GM12891 (cell line): ENCODE measurements at regions not wholly inside any gene's neighbourhood (a gene's known extent, or its start where the extent isn't known, plus 50 kb on each side); places are given as distances from the start of the nearest gene placed in this dataset.
"Not testable (repeated sequence)": the region's sequence is repeated elsewhere in the genome, so short reads cannot be mapped to it uniquely, and the experiment has no call there.

Source experiments
- DNase-seq: peaks from one replicate; pipeline ENCODE4 v3.0.0; 2011; ENCODE audit warnings: low spot score; ENCODE audit not compliant: insufficient read length
- FAIRE-seq: peaks from 2 replicates; lab custom pipeline; 2011; peaks lifted over from hg19 to GRCh38; lab: Jason Lieb, UNC
- PAX5 ChIP-seq: IDR thresholded peaks from 2 replicates; pipeline ENCODE4 v1.6.1; 2011; ENCODE audit warnings: low read length, moderate library complexity, mild to moderate bottlenecking; ENCODE audit not compliant: insufficient read depth, severe bottlenecking
- POLR2A ChIP-seq: IDR thresholded peaks from 2 replicates; pipeline ENCODE4 v1.6.1; 2011; ENCODE audit warnings: low read depth, low read length, control low read depth
- POLR2AphosphoS5 ChIP-seq: IDR thresholded peaks from 2 replicates; pipeline ENCODE4 v1.6.1; 2011; ENCODE audit warnings: low read depth, low read length, control low read depth
- POU2F2 ChIP-seq: IDR thresholded peaks from 2 replicates; pipeline ENCODE4 v1.6.1; 2011; ENCODE audit warnings: low read depth, mild to moderate bottlenecking, control low read depth, low read length, moderate library complexity
- SPI1 ChIP-seq: IDR thresholded peaks from 2 replicates; pipeline ENCODE4 v1.6.1; 2011; ENCODE audit warnings: low read depth, low read length, control low read depth
- TAF1 ChIP-seq: IDR thresholded peaks from 2 replicates; pipeline ENCODE4 v1.6.1; 2011; ENCODE audit warnings: low read depth, low read length, control low read depth

DNA sequence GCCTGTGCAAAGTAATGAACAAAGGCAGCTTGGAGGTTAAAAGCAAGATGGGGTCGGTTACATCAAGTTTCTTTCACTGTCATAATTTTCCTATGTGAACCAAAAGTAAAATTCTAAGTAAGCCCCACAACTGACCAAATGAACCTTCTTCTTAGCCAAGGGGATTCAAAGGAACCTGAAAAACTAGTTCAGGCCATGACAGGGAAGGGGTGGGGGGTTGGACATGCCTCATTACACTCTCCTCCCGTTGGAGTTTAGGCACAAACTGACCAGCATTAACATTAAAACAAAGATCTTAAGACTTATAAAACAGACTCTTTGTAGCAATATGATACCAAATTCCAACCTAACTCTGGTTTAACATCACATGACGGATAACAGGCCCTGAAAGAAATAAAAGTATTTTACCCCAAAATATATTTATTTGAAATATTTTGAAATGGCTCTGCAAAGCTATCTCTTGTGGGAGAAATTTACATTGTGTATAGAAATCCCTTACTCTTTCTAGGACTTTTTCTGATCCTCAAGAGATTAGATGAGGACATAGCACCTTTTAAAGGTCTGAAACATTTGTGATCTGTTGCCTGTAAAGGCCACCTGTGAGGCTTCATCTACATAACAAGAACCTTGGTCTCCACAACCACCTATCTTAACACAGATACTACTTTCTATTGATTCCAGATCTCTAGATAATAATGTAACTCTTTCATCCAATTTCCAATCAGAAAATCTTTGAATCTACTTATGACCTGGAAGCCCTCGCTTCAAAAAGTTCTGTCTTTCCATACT lies 1829.0 kb upstream of the MIR17HG start:
- DNase-seq: no peak

DNA sequence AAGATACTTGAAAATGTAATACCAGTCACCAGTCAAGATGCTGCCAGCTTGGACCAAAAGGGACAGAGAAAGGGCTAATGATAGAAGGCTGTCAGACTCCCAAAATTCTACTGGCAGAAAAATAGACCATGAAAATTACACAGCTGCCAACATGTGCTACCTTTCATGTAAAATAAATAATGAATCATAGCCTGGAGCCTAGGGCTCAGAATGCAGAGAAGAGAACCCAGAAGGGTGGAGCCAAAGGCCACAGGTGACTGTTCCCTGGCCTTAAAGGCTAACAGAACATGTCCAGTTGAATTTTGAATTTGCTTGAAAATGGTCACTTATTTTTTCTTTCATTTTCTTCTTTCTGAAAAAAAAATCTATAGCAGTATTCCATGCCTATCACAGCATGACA lies 1827.0 kb upstream of the MIR17HG start:
- no peak for TF ChIP-seq POLR2AphosphoS5
- no peak for TF ChIP-seq POU2F2
- DNase-seq: no peak
- FAIRE-seq: no peak

More for the DNA sequence above, 1829.0 kb upstream of the MIR17HG start:
- FAIRE-seq: no peak
- no peak for TF ChIP-seq POLR2A
- TF ChIP-seq PAX5: no peak
- no peak for TF ChIP-seq SPI1
- TF ChIP-seq TAF1: no peak
- TF ChIP-seq POLR2AphosphoS5: no peak
- no peak for TF ChIP-seq POU2F2

DNA sequence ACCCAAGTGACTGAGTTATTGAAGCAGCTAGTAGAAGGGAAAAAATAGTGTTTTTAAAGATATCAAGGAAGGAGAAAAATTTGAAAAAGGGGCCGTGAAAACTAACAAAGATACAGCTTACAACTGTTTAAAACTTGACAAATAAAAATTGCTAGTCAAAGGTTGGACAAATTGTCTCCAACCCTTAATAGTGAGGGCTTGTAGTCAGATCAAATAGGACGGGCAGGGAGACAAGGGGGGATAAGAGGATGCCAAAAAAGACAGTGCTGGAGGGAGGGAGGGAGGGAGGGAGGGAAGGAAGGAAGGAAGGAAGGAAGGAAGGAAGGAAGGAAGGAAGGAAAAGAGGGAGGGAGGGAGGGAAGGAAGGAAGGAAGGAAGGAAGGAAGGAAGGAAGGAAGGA lies 1825.8 kb upstream of the MIR17HG start:
- not testable (repeated sequence) for FAIRE-seq, DNase-seq

DNA sequence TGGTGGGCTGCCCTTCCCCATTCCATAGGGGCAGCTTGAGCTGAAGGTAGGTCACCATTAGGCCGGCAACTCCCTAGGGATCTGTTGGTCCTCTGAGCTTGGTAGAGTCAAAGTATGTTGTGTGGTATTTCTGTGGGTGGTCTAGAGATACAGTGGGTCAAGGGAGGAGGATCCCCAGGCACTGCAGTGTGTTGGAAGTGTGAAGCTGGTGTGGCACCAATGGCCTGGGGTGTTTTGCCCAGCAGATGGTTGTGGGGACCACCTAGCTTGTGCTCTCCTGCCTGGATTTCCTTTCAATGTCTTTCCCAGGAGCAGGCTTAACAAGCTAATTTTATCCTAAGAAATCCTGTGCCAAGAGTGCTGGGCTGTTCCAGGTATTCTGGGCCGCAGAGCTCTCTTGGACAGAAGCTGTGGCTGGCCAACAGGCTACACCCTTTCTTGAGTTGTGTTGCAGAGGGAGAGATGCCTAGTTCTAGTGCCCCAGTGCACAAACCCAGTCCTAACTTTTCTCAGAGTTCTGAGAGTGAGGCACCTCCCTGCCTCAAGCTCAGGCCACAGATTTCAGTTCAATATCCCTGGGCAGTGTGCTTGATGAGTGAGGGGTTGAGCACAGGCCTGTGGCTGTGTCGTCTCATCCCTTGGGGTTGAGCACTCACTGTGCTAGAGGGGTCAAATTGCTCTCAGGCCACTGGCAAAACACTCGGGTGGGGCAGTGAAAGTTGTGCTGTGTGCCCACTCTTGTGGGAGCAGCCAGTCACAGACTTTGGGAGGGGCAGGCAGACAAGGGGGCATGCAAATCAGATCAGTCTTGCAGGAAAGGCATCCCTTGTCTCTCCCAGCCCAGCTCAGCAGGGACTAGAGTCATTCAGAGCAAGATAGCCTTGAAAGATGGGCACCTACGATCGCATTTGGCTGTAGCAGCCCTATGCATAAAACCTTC lies 1806.1 kb upstream of the MIR17HG start:
- DNase-seq (no peak), FAIRE-seq (no peak)
- TF ChIP-seq POLR2AphosphoS5 (no peak), SPI1 (no peak), POU2F2 (no peak), POLR2A (no peak), PAX5 (no peak), TAF1 (no peak)

DNA sequence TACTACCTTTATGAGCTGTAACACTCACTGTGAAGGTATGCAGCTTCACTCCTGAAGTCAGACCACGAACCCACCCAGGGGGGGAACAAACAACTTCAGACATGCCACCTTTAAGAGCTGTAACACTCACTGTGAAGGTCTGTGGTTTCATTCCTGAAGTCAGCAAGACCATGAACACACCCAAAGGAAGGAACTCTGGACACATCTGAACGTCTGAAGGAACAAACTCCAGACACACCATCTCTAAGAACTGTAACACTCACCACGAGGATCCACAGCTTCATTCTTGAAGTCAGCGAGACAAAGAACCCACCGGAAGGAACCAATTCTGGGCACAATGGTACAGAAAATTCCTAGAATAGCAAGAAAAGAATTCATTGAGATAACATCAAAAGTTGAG lies 1796.5 kb upstream of the MIR17HG start:
- DNase-seq: no peak
- no peak for FAIRE-seq
- TF ChIP-seq POU2F2: no peak
- TF ChIP-seq TAF1: no peak
- no peak for TF ChIP-seq POLR2AphosphoS5
- TF ChIP-seq POLR2A: no peak
- TF ChIP-seq SPI1: no peak
- TF ChIP-seq PAX5: no peak

DNA sequence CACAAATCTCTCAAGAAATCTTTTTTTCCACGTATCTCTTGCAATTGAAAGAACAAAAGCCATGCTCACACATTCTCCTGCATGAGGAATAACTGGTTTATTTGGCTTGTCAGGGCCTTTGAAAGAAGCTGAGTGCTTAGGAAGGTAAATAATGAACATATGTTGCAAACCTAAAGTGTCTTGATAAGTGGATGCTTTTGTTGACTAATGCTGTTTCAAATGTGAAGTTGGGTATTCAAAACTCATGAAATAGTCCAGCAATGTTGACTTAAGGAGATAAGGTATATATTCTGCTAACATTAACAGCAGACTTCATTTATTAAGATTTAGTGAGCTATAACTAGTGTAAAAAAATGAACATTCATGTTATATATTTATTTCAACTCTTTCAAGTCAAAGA lies 1792.7 kb upstream of the MIR17HG start:
- no peak for DNase-seq
- TF ChIP-seq POLR2AphosphoS5 (no peak), POLR2A (no peak), SPI1 (no peak), PAX5 (no peak), POU2F2 (no peak), TAF1 (no peak)
- FAIRE-seq: no peak

DNA sequence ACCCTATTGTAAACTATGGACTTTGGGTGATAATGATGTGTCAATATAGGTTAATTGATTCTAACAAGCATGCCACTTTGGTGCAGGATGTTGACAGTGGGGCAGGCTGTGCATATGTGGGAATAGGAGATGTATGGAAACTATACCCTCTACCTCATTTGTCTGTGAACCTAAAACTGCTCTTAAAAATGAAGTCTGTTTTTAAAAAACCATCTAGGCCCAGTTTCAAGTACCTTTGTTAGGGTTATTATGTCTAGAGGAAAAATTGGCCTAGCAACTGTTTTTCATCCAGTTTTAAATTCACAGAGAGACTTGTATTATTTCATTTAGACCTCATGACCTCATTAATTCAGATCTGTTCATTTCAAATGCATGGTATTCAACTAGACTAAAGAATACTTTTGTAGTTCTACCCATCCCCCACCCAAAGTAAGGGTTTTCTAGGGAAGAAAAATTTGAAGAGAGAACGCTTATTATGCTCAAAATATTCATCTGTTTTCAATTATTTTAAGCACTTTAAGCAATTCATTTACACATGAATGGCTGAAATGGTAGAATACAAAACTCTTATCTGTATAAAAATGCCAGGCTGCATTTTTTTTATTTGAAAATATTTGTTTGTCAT lies 1781.9 kb upstream of the MIR17HG start:
- no peak for TF ChIP-seq POLR2AphosphoS5
- TF ChIP-seq POLR2A: no peak
- no peak for TF ChIP-seq TAF1
- TF ChIP-seq SPI1: no peak
- TF ChIP-seq PAX5: no peak
- no peak for TF ChIP-seq POU2F2
- FAIRE-seq (no peak), DNase-seq (no peak)

DNA sequence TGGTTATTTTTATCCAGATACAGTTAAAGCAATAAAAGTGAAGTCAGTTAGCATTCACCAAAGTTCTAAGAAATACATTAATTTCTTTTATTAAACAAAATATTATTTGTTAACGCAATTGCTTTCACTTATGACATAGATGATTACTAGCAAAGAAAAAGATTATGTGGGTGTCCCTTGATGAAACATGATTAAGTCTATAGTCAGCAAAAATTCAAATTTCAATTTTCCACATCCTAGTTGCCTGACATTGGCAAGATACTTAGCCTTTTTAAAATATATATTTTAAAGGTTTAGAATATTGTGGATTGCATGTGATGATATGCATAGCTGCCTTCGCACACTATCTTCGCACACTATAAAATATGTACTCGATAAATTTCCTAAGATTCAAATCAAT lies 1780.5 kb upstream of the MIR17HG start:
- FAIRE-seq: no peak
- TF ChIP-seq SPI1 (no peak), PAX5 (no peak)
- no peak for DNase-seq

DNA sequence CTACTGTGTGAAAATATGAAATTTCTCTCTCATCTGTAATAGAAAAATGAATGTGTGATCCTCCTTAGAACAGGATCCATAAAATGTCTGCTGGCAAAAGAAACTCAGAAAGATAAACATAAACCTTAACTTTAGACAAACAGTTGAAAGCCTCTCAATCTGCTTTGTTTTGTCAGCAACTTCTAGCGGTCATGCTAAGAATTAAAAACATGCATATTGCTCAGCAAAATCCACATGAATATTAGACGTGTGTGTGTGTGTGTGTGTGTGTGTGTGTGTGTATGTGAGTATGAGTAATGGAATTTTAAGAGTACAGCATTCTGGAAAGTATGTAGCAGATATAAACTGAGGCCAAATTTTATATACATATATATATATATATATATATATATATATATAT lies 1779.2 kb upstream of the MIR17HG start:
- TF ChIP-seq SPI1 (no peak), POU2F2 (no peak), POLR2AphosphoS5 (no peak), PAX5 (no peak), POLR2A (no peak), TAF1 (no peak)
- no peak for FAIRE-seq
- DNase-seq: no peak

DNA sequence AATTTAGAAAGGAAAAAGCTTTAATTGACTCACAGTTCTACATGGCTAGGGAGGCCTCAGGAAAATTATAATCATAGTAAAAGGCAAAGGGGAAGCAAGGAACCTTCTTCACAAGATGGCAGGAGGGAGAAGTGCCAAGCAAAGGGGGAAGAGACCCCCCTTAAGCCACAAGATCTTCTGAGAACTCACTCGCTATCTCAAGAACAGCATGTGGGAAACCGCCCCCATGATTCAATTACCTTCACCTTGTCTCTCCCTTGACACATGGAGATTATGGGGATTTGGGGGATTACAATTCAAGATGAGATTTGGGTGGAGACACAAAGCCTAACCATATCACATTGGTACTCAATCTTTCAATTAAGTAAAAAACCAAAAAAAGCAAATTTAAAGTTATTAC lies 1778.7 kb upstream of the MIR17HG start:
- TF ChIP-seq SPI1 (no peak), TAF1 (no peak), POLR2A (no peak), POU2F2 (no peak), POLR2AphosphoS5 (no peak), PAX5 (no peak)
- DNase-seq (no peak), FAIRE-seq (no peak)
